ENCODE measurements at regions not wholly inside any gene's neighbourhood (a gene's known extent, or its start where the extent isn't known, plus 50 kb on each side); places are given as distances from the start of the nearest gene placed in this dataset.

DNA sequence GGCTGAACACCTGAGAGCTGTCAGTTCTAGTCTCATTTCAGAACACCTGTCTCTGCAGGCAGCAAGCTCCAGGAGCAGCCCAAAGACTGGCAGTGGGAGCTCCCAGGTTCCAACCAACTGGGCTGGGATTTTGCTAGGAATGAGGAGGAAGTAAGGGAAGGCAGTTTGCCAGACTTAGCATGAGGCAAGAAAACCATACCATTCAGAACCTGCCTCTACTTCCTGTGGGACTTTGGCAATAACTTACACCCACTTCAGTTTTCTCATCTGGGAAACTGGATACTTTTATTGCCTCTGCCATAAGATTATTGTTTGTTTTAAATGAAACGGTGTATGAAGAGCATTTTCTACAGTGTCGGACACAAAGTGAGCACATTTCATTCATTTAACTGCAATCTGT lies 363.7 kb upstream of the ISX start:
- no peak for TF ChIP-seq CTCF (IDR thresholded peaks at IDR 0.05)
- TF ChIP-seq POLR2A (IDR thresholded peaks at IDR 0.05) = no peak

All from body of pancreas (tissue), 4 donors.